Adrenal gland (tissue), 5 donors: ENCODE measurements at regions not wholly inside any gene's neighbourhood (a gene's known extent, or its start where the extent isn't known, plus 50 kb on each side); places are given as distances from the start of the nearest gene placed in this dataset.

Source experiments
- POLR2A ChIP-seq, 2 donors: fragments of 450-650 bp; IDR thresholded peaks; one replicate each; pipeline ENCODE4 v1.6.1; 2017; ENCODE audit warnings: antibody characterized with exemption in 2 of 2, mild to moderate bottlenecking in 2 of 2, moderate library complexity in 1 of 2
- TF ChIP-seq, protein P1 (sequence below), 6 experiments: fragments of 450-650 bp in 4 of 6; fragments of 200-600 bp in 2 of 6; sonication (generic) in 1 of 6; IDR thresholded peaks; 1 replicate in 5 of 6; 2 replicates in 1 of 6; pipeline versions ENCODE4 v1.5.1 to v1.8.0; 2016 to 2021; ENCODE audit warnings: antibody characterized with exemption in 6 of 6, mild to moderate bottlenecking in 2 of 6, moderate library complexity in 1 of 6
- donor health status: DM: no; HTN: no; CAD: no.

DNA sequence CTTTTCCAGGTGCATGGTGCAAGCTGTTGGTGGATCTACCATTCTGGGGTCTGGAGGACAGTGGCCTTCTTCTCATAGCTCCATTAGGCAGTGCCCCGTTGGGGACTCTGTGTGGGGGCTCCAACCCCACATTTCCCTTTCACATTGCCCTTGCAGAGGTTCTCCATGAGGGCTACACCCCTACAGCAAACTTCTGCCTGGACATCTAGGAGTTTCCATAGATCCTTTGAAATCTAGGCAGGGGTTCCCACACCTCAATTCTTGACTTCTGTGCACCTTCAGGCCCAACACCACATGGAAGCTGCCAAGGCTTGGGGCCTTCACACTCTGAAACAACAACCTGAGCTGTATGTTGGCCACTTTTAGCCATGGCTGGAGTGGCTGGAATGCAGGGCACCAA is 282.8 kb upstream of the SASH1 start:
- no peak for TF ChIP-seq POLR2A (IDR thresholded peaks at IDR 0.05)
- TF ChIP-seq, protein P1, sequence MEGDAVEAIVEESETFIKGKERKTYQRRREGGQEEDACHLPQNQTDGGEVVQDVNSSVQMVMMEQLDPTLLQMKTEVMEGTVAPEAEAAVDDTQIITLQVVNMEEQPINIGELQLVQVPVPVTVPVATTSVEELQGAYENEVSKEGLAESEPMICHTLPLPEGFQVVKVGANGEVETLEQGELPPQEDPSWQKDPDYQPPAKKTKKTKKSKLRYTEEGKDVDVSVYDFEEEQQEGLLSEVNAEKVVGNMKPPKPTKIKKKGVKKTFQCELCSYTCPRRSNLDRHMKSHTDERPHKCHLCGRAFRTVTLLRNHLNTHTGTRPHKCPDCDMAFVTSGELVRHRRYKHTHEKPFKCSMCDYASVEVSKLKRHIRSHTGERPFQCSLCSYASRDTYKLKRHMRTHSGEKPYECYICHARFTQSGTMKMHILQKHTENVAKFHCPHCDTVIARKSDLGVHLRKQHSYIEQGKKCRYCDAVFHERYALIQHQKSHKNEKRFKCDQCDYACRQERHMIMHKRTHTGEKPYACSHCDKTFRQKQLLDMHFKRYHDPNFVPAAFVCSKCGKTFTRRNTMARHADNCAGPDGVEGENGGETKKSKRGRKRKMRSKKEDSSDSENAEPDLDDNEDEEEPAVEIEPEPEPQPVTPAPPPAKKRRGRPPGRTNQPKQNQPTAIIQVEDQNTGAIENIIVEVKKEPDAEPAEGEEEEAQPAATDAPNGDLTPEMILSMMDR (IDR thresholded peaks at IDR 0.05) = no peak
